ENCODE measurements at regions not wholly inside any gene's neighbourhood (a gene's known extent, or its start where the extent isn't known, plus 50 kb on each side); places are given as distances from the start of the nearest gene placed in this dataset.

GRCh38 chr5:172549696-172550095 lies 91.4 kb upstream of the NEURL1B start:
- DNase-seq (ENCODE audit: low read depth): no peak
- no peak overlapping the region for H3K4me3 ChIP-seq (ENCODE audit: low read length)
- TF ChIP-seq, protein P1, sequence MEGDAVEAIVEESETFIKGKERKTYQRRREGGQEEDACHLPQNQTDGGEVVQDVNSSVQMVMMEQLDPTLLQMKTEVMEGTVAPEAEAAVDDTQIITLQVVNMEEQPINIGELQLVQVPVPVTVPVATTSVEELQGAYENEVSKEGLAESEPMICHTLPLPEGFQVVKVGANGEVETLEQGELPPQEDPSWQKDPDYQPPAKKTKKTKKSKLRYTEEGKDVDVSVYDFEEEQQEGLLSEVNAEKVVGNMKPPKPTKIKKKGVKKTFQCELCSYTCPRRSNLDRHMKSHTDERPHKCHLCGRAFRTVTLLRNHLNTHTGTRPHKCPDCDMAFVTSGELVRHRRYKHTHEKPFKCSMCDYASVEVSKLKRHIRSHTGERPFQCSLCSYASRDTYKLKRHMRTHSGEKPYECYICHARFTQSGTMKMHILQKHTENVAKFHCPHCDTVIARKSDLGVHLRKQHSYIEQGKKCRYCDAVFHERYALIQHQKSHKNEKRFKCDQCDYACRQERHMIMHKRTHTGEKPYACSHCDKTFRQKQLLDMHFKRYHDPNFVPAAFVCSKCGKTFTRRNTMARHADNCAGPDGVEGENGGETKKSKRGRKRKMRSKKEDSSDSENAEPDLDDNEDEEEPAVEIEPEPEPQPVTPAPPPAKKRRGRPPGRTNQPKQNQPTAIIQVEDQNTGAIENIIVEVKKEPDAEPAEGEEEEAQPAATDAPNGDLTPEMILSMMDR (conservative IDR thresholded peaks at IDR 0.05; ENCODE audit: low read depth, low read length): no peak

GRCh38 chr5:172548981-172549687 lies 91.9 kb upstream of the NEURL1B start:
- H3K4me3 ChIP-seq (ENCODE audit: low read length): no peak overlapping the region
- TF ChIP-seq, protein P1 (conservative IDR thresholded peaks at IDR 0.05; ENCODE audit: low read depth, low read length): no peak
- no peak for DNase-seq (ENCODE audit: low read depth)

DNA sequence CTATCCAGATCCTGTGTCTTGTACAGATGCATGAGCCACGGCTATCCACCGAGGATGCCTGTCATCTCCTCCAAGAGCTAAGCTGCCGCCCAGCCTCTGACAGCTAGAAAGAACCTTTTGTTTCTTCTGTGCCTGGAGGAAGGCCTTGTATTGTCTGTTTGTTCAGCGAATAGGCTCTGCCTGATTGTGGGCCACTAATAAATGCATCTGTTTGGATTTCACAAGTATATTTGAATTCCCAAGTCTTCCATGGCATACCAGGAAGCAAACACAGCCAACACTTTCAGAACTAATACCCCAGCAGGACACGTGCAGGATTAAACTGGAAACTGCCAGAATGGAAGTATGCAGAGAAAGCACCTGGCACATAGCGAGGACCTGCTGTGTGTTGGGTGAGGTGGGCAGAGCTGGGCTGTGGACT lies 92.7 kb upstream of the NEURL1B start:
- TF ChIP-seq, protein P1 (conservative IDR thresholded peaks at IDR 0.05; ENCODE audit: low read depth, low read length): no peak
- DNase-seq (ENCODE audit: low read depth): no peak
- H3K4me3 ChIP-seq (ENCODE audit: low read length): no peak overlapping the region

DNA sequence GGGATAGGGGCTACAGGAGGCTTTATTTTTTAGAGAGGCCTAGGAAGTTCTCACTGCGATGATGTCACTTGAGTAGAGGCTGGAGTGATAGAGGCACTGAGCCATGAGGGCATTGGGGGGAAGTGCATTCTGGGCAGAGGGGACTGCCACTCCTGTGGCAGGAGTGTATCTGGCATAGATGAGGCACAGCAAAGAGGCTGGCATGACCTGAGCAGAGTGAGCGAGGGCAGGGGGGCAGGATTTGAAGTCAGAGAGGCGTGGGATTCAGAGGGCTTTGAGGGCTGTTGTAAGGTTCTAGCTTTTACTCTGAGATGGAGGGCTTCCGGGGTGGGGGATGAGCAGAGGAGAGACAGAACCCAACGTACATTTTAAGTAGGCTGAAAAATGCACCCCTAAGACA lies 91.9 kb upstream of the SH3PXD2B start:
- no peak overlapping the region for H3K4me3 ChIP-seq (ENCODE audit: low read length)
- TF ChIP-seq, protein P1 (conservative IDR thresholded peaks at IDR 0.05; ENCODE audit: low read depth, low read length): no peak
- no peak for DNase-seq (ENCODE audit: low read depth)

- TF ChIP-seq, protein P1 (conservative IDR thresholded peaks at IDR 0.05; ENCODE audit: low read depth, low read length): no peak
These were observed 91.0 kb upstream of the SH3PXD2B start for GRCh38 chr5:172545291-172545801.

DNA sequence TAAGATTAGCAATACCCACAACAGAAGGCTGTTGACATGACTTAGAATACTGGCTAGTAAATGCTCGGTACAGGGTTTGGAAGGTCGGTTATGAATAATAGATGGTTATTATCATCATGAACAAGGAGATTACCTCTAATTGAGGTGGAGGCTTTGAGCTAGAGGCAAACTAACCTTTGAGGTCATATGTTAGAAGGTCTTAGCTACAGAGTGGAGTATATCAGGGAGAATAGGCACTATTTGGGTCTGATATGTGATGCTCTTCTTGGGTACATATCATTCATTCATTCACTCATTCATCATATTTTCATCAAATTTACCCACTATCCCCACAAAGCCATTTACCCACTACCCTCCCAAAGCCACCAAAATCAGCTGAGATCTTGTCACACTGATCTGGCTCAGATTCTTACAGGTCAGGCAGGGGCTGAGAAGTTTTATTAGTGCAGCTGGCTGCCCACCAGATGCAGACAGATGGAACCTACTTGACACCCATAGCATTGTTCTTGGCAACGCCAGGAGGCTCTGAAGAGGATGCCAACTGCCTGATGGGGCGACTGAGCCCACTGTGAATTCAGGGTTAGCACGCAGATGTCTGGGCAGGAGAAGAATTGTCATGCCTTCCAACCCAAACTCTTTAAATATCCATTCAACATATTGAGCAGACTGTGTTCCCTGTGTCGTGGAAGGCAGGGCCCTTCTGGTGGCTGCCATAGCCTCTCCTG lies 90.2 kb upstream of the SH3PXD2B start:
- no peak overlapping the region for H3K4me3 ChIP-seq (ENCODE audit: low read length)
- TF ChIP-seq, protein P1 (conservative IDR thresholded peaks at IDR 0.05; ENCODE audit: low read depth, low read length): no peak
- no peak for DNase-seq (ENCODE audit: low read depth)

More at GRCh38 chr5:172545291-172545801, 91.0 kb upstream of the SH3PXD2B start:
- no peak for DNase-seq (ENCODE audit: low read depth)
- H3K4me3 ChIP-seq (ENCODE audit: low read length): no peak overlapping the region
